Neural progenitor cell (in vitro differentiated cells): ENCODE measurements at regions not wholly inside any gene's neighbourhood (a gene's known extent, or its start where the extent isn't known, plus 50 kb on each side); places are given as distances from the start of the nearest gene placed in this dataset.

ENCODE experiments used
- CTCF ChIP-seq: fragments of 200-600 bp; sonication (generic); IDR thresholded peaks from 2 replicates; pipeline ENCODE4 v1.5.1; 2017; ENCODE audit warnings: antibody characterized with exemption, mild to moderate bottlenecking
- EZH2 ChIP-seq: fragments of 200-600 bp; sonication (generic); IDR thresholded peaks from 2 replicates; pipeline ENCODE4 v1.6.1; 2017; ENCODE audit warnings: antibody characterized with exemption, mild to moderate bottlenecking, moderate library complexity
- EZH2phosphoT487 ChIP-seq: fragments of 200-600 bp; sonication (generic); IDR thresholded peaks from 2 replicates; pipeline ENCODE4 v1.6.1; 2017; ENCODE audit warnings: antibody characterized with exemption

- TF ChIP-seq EZH2 (no peak), CTCF (no peak), EZH2phosphoT487 (no peak)
These were observed 124.5 kb downstream of the TPR start for GRCh38 chr1:186250529-186250928.
